Stimulated activated naive B cell treated with anti-CD40 and anti-IgM and Interleukin-4, amounts not matched to agents 10 μg/mL and 1 μg/mL and 100 μg/mL, for 72 hours (primary cell): ENCODE measurements at regions not wholly inside any gene's neighbourhood (a gene's known extent, or its start where the extent isn't known, plus 50 kb on each side); places are given as distances from the start of the nearest gene placed in this dataset.

ENCODE experiments used
- ATAC-seq, 2 donors: fragments of 150-1000 bp; cut with Tn5 transposase; replicated peaks; 2 replicates each; pipeline ENCODE4 v1.10.0; 2021; ENCODE audit warnings: moderate library complexity in 1 of 2
- DNase-seq: peaks from one replicate; pipeline ENCODE4 v3.0.0; 2021
- H3K27ac Mint-ChIP-seq: one replicate; pipeline ENCODE4 v1.8.0; 2022; ENCODE audit warnings: mild to moderate bottlenecking, mixed read lengths
- H3K27me3 Mint-ChIP-seq, 2 donors: one replicate each; pipeline ENCODE4 v1.8.0; 2022; ENCODE audit warnings: mixed read lengths in 2 of 2
- H3K36me3 Mint-ChIP-seq, 2 donors: one replicate each; pipeline ENCODE4 v1.8.0; 2022; ENCODE audit warnings: mixed read lengths in 2 of 2, mild to moderate bottlenecking in 1 of 2
- H3K4me1 Mint-ChIP-seq, 2 donors: one replicate each; pipeline ENCODE4 v1.8.0; 2022; ENCODE audit warnings: mixed read lengths in 2 of 2, mild to moderate bottlenecking in 1 of 2
- H3K4me3 Mint-ChIP-seq, 2 donors: one replicate each; pipeline ENCODE4 v1.8.0; 2022; ENCODE audit warnings: mild to moderate bottlenecking in 2 of 2, mixed read lengths in 2 of 2, moderate library complexity in 1 of 2
- H3K9me3 Mint-ChIP-seq, 2 donors: one replicate each; pipeline ENCODE4 v1.8.0; 2022; ENCODE audit warnings: mixed read lengths in 2 of 2, mild to moderate bottlenecking in 1 of 2

- DNase-seq, result no peak
- H3K4me1 Mint-ChIP-seq, result no peaks in the 10 kb centered on the region
- H3K9me3 Mint-ChIP-seq, result no peaks in the 10 kb centered on the region
- H3K27ac Mint-ChIP-seq, result no peak overlapping the region
- H3K4me3 Mint-ChIP-seq, result no peak overlapping the region
- no peak for ATAC-seq
- H3K27me3 Mint-ChIP-seq, result peaks cover 40 to 45% of the 10 kb centered on the region in 2 donors
- no peaks in the 10 kb centered on the region for H3K36me3 Mint-ChIP-seq
These were observed 172.4 kb downstream of the PHETA1 start for GRCh38 chr12:111196532-111196931.

GRCh38 chr12:111195316-111195715 is 173.6 kb downstream of the PHETA1 start:
- Mint-ChIP-seq H3K27me3 (peaks cover 32 to 43% of the 10 kb centered on the region in 2 donors), H3K27ac (no peak overlapping the region), H3K4me1 (no peaks in the 10 kb centered on the region), H3K4me3 (no peak overlapping the region), H3K9me3 (no peaks in the 10 kb centered on the region), H3K36me3 (no peaks in the 10 kb centered on the region)
- no peak for DNase-seq
- ATAC-seq, result no peak

GRCh38 chr12:111194703-111195051 is 174.2 kb downstream of the PHETA1 start:
- Mint-ChIP-seq H3K36me3 (no peaks in the 10 kb centered on the region), H3K4me3 (no peak overlapping the region), H3K27ac (no peak overlapping the region), H3K4me1 (no peaks in the 10 kb centered on the region), H3K27me3 (peaks cover 36 to 41% of the 10 kb centered on the region in 2 donors), H3K9me3 (peaks cover 3 to 6% of the 10 kb centered on the region in 2 donors)
- ATAC-seq (no peak), DNase-seq (no peak)

GRCh38 chr12:111193977-111194702 is 174.8 kb downstream of the PHETA1 start:
- Mint-ChIP-seq H3K4me3 (no peak overlapping the region), H3K36me3 (no peaks in the 10 kb centered on the region), H3K9me3 (peaks cover 5 to 7% of the 10 kb centered on the region in 2 donors), H3K27me3 (peaks cover 38% of the 10 kb centered on the region in 2 donors), H3K27ac (no peak overlapping the region), H3K4me1 (no peaks in the 10 kb centered on the region)
- DNase-seq (no peak), ATAC-seq (no peak)

- Mint-ChIP-seq H3K9me3 (peaks cover 5 to 7% of the 10 kb centered on the region in 2 donors), H3K4me3 (no peak overlapping the region)
These were observed 175.4 kb downstream of the PHETA1 start for GRCh38 chr12:111193496-111193895.

GRCh38 chr12:111193067-111193466 is 175.8 kb downstream of the PHETA1 start:
- Mint-ChIP-seq H3K4me3 (no peak overlapping the region), H3K9me3 (peaks cover 5 to 7% of the 10 kb centered on the region in 2 donors), H3K36me3 (no peaks in the 10 kb centered on the region), H3K27me3 (peaks cover 39 to 44% of the 10 kb centered on the region in 2 donors), H3K4me1 (no peaks in the 10 kb centered on the region), H3K27ac (no peak overlapping the region)
- ATAC-seq, result no peak
- no peak for DNase-seq

More at GRCh38 chr12:111193496-111193895, 175.4 kb downstream of the PHETA1 start:
- Mint-ChIP-seq H3K36me3 (no peaks in the 10 kb centered on the region), H3K27me3 (peaks cover 35 to 40% of the 10 kb centered on the region in 2 donors), H3K4me1 (no peaks in the 10 kb centered on the region), H3K27ac (no peak overlapping the region)
- ATAC-seq (no peak), DNase-seq (no peak)

GRCh38 chr12:111192647-111193046 is 176.2 kb downstream of the PHETA1 start:
- H3K4me3 Mint-ChIP-seq, result no peak overlapping the region
- H3K9me3 Mint-ChIP-seq, result peaks cover 5 to 7% of the 10 kb centered on the region in 2 donors
- DNase-seq (no peak), ATAC-seq (no peak)
- H3K27me3 Mint-ChIP-seq, result peaks cover 41 to 46% of the 10 kb centered on the region in 2 donors
- no peak overlapping the region for H3K27ac Mint-ChIP-seq
- H3K4me1 Mint-ChIP-seq, result no peaks in the 10 kb centered on the region
- H3K36me3 Mint-ChIP-seq, result no peaks in the 10 kb centered on the region

DNA sequence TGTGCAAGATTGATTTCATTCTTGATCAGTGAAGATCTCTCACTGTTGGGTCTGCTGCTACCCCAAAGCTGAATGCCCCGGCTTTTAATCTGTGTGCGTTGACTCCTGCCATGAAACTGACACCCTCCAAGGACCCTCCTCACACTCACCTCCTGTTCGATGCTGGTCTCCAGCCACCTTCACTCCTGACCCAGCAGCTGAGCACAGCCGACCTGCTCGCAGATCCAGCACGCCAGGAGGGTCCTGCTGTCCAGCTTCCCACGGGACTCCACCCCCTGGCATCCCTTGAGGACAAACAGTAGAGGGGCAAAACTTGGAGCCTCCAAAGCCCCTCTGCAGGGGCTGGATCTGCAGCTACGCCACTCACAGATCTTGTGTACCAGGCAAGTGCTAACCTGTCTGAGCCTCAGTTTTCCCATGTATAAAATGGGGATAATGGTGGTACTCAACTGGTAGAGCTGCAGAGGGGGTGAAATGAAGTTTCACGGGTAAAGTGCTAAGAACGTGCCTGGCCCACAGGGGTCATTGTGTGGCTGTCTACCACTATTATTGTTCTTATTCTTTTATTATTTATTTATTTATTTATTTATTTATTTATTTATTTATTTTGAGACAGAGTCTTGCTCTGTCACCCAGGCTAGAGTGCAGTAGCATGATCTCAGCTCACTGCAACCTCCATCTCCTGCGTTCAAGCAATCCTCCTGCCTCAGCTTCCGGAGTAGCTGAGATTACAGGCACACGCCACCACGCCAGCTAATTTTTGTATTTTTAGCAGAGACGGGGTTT is 178.0 kb downstream of the PHETA1 start:
- no peak for DNase-seq
- Mint-ChIP-seq H3K4me3 (no peak overlapping the region), H3K4me1 (no peaks in the 10 kb centered on the region), H3K27me3 (peaks cover 31 to 35% of the 10 kb centered on the region in 2 donors), H3K9me3 (peaks cover 5 to 7% of the 10 kb centered on the region in 2 donors), H3K27ac (no peak overlapping the region), H3K36me3 (no peaks in the 10 kb centered on the region)
- no peak for ATAC-seq

GRCh38 chr12:111189792-111190191 is 179.1 kb downstream of the PHETA1 start:
- no peak for ATAC-seq

GRCh38 chr12:111188436-111188835 is 180.5 kb downstream of the PHETA1 start:
- Mint-ChIP-seq H3K36me3 (no peaks in the 10 kb centered on the region), H3K9me3 (peaks cover 5 to 7% of the 10 kb centered on the region in 2 donors), H3K27me3 (peaks cover 31 to 34% of the 10 kb centered on the region in 2 donors), H3K4me1 (no peaks in the 10 kb centered on the region), H3K4me3 (no peak overlapping the region), H3K27ac (no peak overlapping the region)
- no peak for ATAC-seq
- DNase-seq, result no peak

More at GRCh38 chr12:111189792-111190191, 179.1 kb downstream of the PHETA1 start:
- no peak for DNase-seq
- H3K27me3 Mint-ChIP-seq, result peaks cover 27 to 34% of the 10 kb centered on the region in 2 donors
- H3K27ac Mint-ChIP-seq, result no peak overlapping the region
- no peaks in the 10 kb centered on the region for H3K4me1 Mint-ChIP-seq
- peaks cover 5 to 7% of the 10 kb centered on the region in 2 donors for H3K9me3 Mint-ChIP-seq
- H3K4me3 Mint-ChIP-seq, result no peak overlapping the region
- no peaks in the 10 kb centered on the region for H3K36me3 Mint-ChIP-seq

DNA sequence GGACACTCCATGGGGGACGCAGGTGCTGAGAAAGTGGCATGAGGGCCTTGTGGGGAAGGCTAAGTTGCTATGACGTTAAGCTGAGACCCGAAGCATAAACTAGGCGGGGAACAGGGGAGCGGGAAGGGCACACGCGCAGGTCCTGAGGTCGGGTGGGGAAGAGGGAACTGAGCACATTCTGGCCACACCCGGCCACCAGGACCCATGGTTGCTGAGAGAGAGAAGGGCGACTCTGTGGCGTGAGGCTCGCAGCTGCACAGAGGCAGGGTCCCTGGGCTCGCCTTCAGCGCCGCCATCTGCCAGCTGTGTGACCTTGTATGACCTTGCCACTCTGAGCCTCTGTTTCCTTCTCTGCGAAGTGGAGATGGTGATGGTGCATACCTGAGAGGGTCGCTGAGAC is 182.5 kb downstream of the PHETA1 start:
- Mint-ChIP-seq H3K4me3 (no peak overlapping the region), H3K4me1 (no peaks in the 10 kb centered on the region), H3K27ac (no peak overlapping the region), H3K36me3 (no peaks in the 10 kb centered on the region), H3K9me3 (peaks cover 5 to 7% of the 10 kb centered on the region in 2 donors), H3K27me3 (peaks cover 37 to 38% of the 10 kb centered on the region in 2 donors)
- ATAC-seq, result no peak
- DNase-seq, result no peak

- Mint-ChIP-seq H3K4me3 (no peak overlapping the region), H3K27me3 (peaks cover 39 to 40% of the 10 kb centered on the region in 2 donors), H3K9me3 (peaks cover 5 to 7% of the 10 kb centered on the region in 2 donors), H3K27ac (no peak overlapping the region), H3K36me3 (no peaks in the 10 kb centered on the region), H3K4me1 (no peaks in the 10 kb centered on the region)
- no peak for DNase-seq
- ATAC-seq, result no peak
These were observed 183.0 kb downstream of the PHETA1 start for GRCh38 chr12:111185889-111186227.

DNA sequence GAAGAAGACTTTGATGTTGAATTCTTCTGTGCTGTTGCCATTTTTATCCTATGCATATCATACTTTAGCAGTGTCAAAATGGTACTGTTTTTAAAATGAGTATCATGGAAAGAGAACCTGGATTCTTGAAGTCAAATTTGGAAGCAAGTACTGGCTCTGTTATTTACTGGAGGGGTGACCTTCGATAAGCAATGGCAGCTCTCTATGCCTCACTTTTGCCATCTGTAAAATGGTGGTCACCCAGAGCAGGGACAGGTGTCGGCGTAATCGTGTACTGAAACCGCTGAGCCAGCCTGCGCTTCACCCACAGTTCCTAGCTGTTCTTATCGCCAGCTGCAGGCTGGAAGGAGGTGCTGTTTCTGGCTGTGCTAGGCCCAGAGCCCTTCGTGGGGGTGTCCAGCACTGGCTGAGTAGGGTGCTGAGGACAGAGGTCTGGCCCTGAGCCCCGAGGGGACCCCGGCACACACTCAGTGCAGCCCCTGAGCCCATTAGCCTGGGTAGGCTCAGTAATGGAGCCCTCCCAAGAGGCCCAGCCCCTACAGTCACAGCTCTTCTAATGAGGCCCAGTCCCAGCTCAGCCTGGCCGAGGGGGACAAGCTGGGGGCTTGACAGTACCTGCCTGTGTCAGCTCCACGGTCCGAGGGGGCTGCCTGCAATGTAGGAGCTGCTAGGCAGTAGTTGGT is 183.5 kb downstream of the PHETA1 start:
- Mint-ChIP-seq H3K27me3 (peaks cover 38 to 45% of the 10 kb centered on the region in 2 donors), H3K9me3 (peaks cover 5 to 7% of the 10 kb centered on the region in 2 donors), H3K4me3 (no peak overlapping the region), H3K27ac (no peak overlapping the region), H3K4me1 (no peaks in the 10 kb centered on the region), H3K36me3 (no peaks in the 10 kb centered on the region)
- no peak for DNase-seq
- ATAC-seq, result no peak

- Mint-ChIP-seq H3K4me3 (no peak overlapping the region), H3K9me3 (no peaks in the 10 kb centered on the region), H3K27me3 (peaks cover 46 to 47% of the 10 kb centered on the region in 2 donors), H3K36me3 (no peaks in the 10 kb centered on the region), H3K4me1 (no peaks in the 10 kb centered on the region), H3K27ac (no peak overlapping the region)
- DNase-seq, result no peak
- ATAC-seq, result no peak
These were observed 184.7 kb downstream of the PHETA1 start for GRCh38 chr12:111184161-111184560.
